Mesenchymal stem cell (in vitro differentiated cells and primary cell): ENCODE measurements at regions not wholly inside any gene's neighbourhood (a gene's known extent, or its start where the extent isn't known, plus 50 kb on each side); places are given as distances from the start of the nearest gene placed in this dataset.
A peak's percentile ranks its signal among the peaks of the same experiment; 100 is the strongest.

Source experiments
- DNase-seq: peaks from one replicate; pipeline ENCODE4 v3.0.0-alpha.2; 2013
- H2AFZ ChIP-seq: one replicate; pipeline ENCODE4 v1.6.1; 2013; ENCODE audit warnings: low read depth, mild to moderate bottlenecking, control low read depth, inconsistent platforms, low read length, moderate library complexity
- H2AK5ac ChIP-seq: 2 replicates; pipeline ENCODE4 v1.6.1; 2013; ENCODE audit warnings: low read length, moderate library complexity, mild to moderate bottlenecking, inconsistent platforms; ENCODE audit not compliant: severe bottlenecking
- H2BK120ac ChIP-seq: one replicate; pipeline ENCODE4 v1.6.1; 2013; ENCODE audit warnings: low read depth, mild to moderate bottlenecking, inconsistent platforms, low read length, moderate library complexity
- H2BK12ac ChIP-seq, 2 experiments: one replicate each; pipeline ENCODE4 v1.6.1; 2013; ENCODE audit warnings: inconsistent platforms in 2 of 2, low read length in 2 of 2, mild to moderate bottlenecking in 2 of 2, moderate library complexity in 2 of 2, control low read depth in 1 of 2
- H2BK15ac ChIP-seq: one replicate; pipeline ENCODE4 v1.6.1; 2013; ENCODE audit warnings: mild to moderate bottlenecking, low read depth, inconsistent platforms; ENCODE audit not compliant: poor library complexity, severe bottlenecking
- H2BK5ac ChIP-seq: 2 replicates; pipeline ENCODE4 v1.6.1; 2013; ENCODE audit warnings: low read depth, mild to moderate bottlenecking, low read length, control low read depth, inconsistent platforms; ENCODE audit not compliant: poor library complexity, severe bottlenecking
- H3K14ac ChIP-seq, 2 experiments: one replicate each; pipeline ENCODE4 v1.6.1; 2013; ENCODE audit warnings: inconsistent platforms in 2 of 2, low read length in 2 of 2, control low read depth in 1 of 2, mild to moderate bottlenecking in 1 of 2, moderate library complexity in 1 of 2
- H3K18ac ChIP-seq, 2 experiments: one replicate each; pipeline ENCODE4 v1.6.1; 2013; ENCODE audit warnings: inconsistent platforms in 2 of 2, low read length in 2 of 2, control low read depth in 1 of 2, low read depth in 1 of 2, mild to moderate bottlenecking in 1 of 2
- H3K23ac ChIP-seq, 2 experiments: one replicate each; pipeline ENCODE4 v1.6.1; 2013; ENCODE audit warnings: inconsistent platforms in 2 of 2, low read length in 2 of 2, mild to moderate bottlenecking in 2 of 2, moderate library complexity in 2 of 2, control low read depth in 1 of 2
- H3K27ac ChIP-seq: 2 replicates; pipeline ENCODE4 v1.5.1; 2013; ENCODE audit warnings: mild to moderate bottlenecking, moderate library complexity, low read length, control low read depth, inconsistent platforms; ENCODE audit not compliant: poor library complexity, severe bottlenecking
- H3K27me3 ChIP-seq, 2 experiments: 2 replicates each; pipeline versions ENCODE4 v1.6.1 to v1.7.0; 2013; ENCODE audit warnings: low read length in 2 of 2, mild to moderate bottlenecking in 2 of 2, moderate library complexity in 2 of 2, control low read depth in 1 of 2, inconsistent platforms in 1 of 2; ENCODE audit not compliant: control insufficient read depth in 1 of 2, insufficient read depth in 1 of 2
- H3K36me3 ChIP-seq, 2 experiments: 2 replicates each; pipeline versions ENCODE4 v1.6.1 to v1.7.0; 2013; ENCODE audit warnings: low read length in 2 of 2, control low read depth in 1 of 2, inconsistent platforms in 1 of 2, low read depth in 1 of 2, mild to moderate bottlenecking in 1 of 2; ENCODE audit not compliant: insufficient read depth in 2 of 2, control insufficient read depth in 1 of 2
- H3K4ac ChIP-seq, 2 experiments: one replicate each; pipeline ENCODE4 v1.6.1; 2013; ENCODE audit warnings: inconsistent platforms in 2 of 2, low read length in 2 of 2, mild to moderate bottlenecking in 2 of 2, moderate library complexity in 2 of 2, control low read depth in 1 of 2, low read depth in 1 of 2
- H3K4me1 ChIP-seq: 2 replicates; pipeline ENCODE4 v1.6.1; 2013; ENCODE audit warnings: low read depth, low read length, control low read depth; ENCODE audit not compliant: control insufficient read depth, insufficient read depth
- H3K4me2 ChIP-seq: 2 replicates; pipeline ENCODE4 v1.6.1; 2013; ENCODE audit warnings: low read length, mild to moderate bottlenecking, inconsistent platforms; ENCODE audit not compliant: poor library complexity, severe bottlenecking
- H3K4me3 ChIP-seq, 2 experiments: 2 replicates each; pipeline versions ENCODE4 v1.5.1 to v1.7.0; 2013; ENCODE audit warnings: low read length in 2 of 2, mild to moderate bottlenecking in 2 of 2, control low read depth in 1 of 2, low read depth in 1 of 2; ENCODE audit not compliant: insufficient read depth in 1 of 2
- H3K79me1 ChIP-seq: replicated peaks from 2 replicates; pipeline ENCODE4 v1.6.1; 2013; ENCODE audit warnings: mild to moderate bottlenecking, control low read depth, low read length, inconsistent platforms; ENCODE audit not compliant: poor library complexity, severe bottlenecking
- H3K9ac ChIP-seq: 2 replicates; pipeline ENCODE4 v1.7.0; 2013; ENCODE audit warnings: mild to moderate bottlenecking, low read length, moderate library complexity
- H3K9me3 ChIP-seq: 2 replicates; pipeline ENCODE4 v1.7.0; 2013; ENCODE audit warnings: mild to moderate bottlenecking, low read length; ENCODE audit not compliant: control insufficient read depth
- H4K8ac ChIP-seq: one replicate; pipeline ENCODE4 v1.6.1; 2013; ENCODE audit warnings: inconsistent platforms, mild to moderate bottlenecking, low read length, moderate library complexity
- H4K91ac ChIP-seq: one replicate; pipeline ENCODE4 v1.6.1; 2013; ENCODE audit warnings: mild to moderate bottlenecking, low read length, inconsistent platforms
- WGBS: methylation state at CpG from one replicate; pipeline ENCODE4 v1.1.7; 2013; ENCODE audit warnings: mixed read lengths; 5-methylcytosine and 5-hydroxymethylcytosine counted together

DNA sequence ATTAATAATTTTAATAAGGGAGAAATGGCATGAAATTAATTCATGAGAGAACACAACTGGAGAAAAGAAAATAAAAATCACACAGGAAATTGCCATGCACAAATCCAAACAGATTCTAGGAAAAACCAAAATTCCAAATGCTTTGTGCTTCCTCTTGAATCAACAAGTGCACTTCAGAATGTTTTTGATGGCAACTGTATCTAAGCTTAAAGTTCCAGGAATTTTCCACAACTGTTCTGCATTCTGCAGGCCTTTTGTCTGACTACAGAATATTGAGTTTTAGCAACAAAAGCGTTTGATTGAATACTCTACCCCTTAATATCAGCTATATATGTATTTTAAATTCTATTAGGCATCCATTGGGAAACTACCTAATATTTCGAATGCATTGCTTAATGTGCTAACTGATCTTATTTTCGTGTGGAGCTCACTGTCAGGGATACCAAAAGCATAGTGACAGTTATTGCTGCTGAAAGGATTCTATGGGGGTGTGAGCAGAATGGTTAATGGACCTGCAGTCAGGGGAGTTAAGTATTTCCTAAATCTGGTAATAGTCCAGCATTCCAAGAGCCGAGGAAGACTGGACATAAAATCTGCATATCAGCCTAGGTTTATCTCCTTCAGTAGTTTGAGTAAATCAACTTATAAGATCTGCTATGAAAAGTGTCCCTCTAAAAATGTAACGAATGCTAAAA is 482.7 kb upstream of the POU3F3 start:
- Histone ChIP-seq H3K36me3 (no peaks in the 10 kb centered on the region), H2BK5ac (no peak overlapping the region)

DNA sequence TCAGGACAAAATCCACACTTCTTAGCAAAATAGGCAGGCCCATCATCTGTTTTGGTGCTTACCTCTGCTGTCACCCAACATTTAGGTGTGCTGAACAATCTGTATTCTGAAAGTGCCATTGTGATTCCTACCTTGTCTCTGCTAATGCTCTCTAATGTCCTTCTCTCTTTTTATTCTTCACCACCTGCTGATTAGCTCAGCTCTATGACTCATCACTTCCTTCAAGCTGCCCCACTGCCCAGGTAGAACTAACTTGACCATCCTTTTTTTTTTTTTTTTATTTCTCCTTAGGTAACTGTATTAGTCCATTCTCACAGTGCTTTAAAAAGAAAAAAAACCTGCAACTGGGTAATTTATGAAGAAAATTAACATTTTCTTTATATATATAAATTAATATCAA is 478.7 kb upstream of the POU3F3 start:
- Histone ChIP-seq H3K9ac (no peak overlapping the region), H3K4ac (no peak overlapping the region), H2BK12ac (no peak overlapping the region), H3K27ac (no peak overlapping the region), H2BK120ac (no peak overlapping the region), H2AFZ (no peak overlapping the region), H3K4me2 (no peak overlapping the region), H4K91ac (no peak overlapping the region), H3K14ac (no peak overlapping the region), H3K79me1 (no peaks in the 10 kb centered on the region), H3K4me1 (peaks cover 1% of the 10 kb centered on the region), H2BK5ac (no peak overlapping the region), H3K36me3 (no peaks in the 10 kb centered on the region), H3K9me3 (no peaks in the 10 kb centered on the region), H3K4me3 (no peak overlapping the region), H2BK15ac (no peak overlapping the region), H3K18ac (no peak overlapping the region), H3K27me3 (no peaks in the 10 kb centered on the region), H3K23ac (no peak overlapping the region), H2AK5ac (no peak overlapping the region), H4K8ac (no peak overlapping the region)
- DNase-seq: no peak

More for the DNA sequence above, 482.7 kb upstream of the POU3F3 start:
- H2AFZ ChIP-seq: no peak overlapping the region
- H3K9me3 ChIP-seq: no peaks in the 10 kb centered on the region
- no peak overlapping the region for H2AK5ac ChIP-seq
- 57% methylated on average over 3 of the region's 5 CpGs for WGBS
- H3K4me1 ChIP-seq: no peaks in the 10 kb centered on the region
- no peak overlapping the region for H4K8ac ChIP-seq
- H3K27ac ChIP-seq: no peak overlapping the region
- no peak overlapping the region for H2BK15ac ChIP-seq
- no peak overlapping the region for H3K14ac ChIP-seq
- H3K23ac ChIP-seq: no peak overlapping the region
- no peak overlapping the region for H3K18ac ChIP-seq
- no peak overlapping the region for H3K4ac ChIP-seq
- H3K9ac ChIP-seq: no peak overlapping the region
- H2BK120ac ChIP-seq: no peak overlapping the region
- no peaks in the 10 kb centered on the region for H3K27me3 ChIP-seq
- no peaks in the 10 kb centered on the region for H3K79me1 ChIP-seq
- H3K4me3 ChIP-seq: no peak overlapping the region
- H2BK12ac ChIP-seq: no peak overlapping the region
- no peak for DNase-seq
- H3K4me2 ChIP-seq: no peak overlapping the region
- H4K91ac ChIP-seq: no peak overlapping the region

DNA sequence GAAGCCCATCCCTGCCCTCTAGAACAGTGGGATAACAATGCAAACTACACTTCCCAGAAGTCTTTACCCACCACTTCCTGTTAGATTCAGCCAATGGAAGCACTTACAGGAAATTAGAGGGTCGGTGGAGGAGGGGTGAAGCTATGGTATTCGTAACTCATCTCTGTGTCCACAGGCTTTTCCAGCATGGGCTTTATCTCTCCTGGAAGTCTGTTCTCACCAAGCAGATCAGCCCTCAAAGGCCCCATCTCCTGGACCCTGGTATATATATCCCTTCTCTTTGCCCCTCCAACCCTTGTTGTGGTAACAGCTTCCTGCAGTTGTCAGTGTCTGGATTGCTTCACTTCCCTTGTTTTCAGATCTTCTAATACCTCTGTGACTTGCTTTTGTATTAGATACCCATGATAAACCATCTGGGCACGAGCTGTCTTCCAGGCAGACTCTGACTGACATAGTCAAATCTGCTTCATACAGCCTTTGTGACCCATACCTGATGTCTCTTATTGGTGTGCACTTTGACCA is 475.0 kb upstream of the POU3F3 start:
- H3K4me3 ChIP-seq: peak overlapping the region in 1 of 2 experiments; percentile 68
- no peak overlapping the region for H2BK5ac ChIP-seq
- no peak overlapping the region for H2BK15ac ChIP-seq
- H2BK12ac ChIP-seq: no peak overlapping the region
- peak overlapping the region; percentile 34 for H3K27ac ChIP-seq
- DNase-seq: no peak
- H3K4me1 ChIP-seq: peaks cover 1% of the 10 kb centered on the region
- H2AK5ac ChIP-seq: no peak overlapping the region
- peak overlapping the region; percentile 55 for H3K4me2 ChIP-seq
- no peak overlapping the region for H3K4ac ChIP-seq
- H4K8ac ChIP-seq: no peak overlapping the region
- H3K9me3 ChIP-seq: no peaks in the 10 kb centered on the region
- H4K91ac ChIP-seq: no peak overlapping the region
- no peak overlapping the region for H3K14ac ChIP-seq
- no peak overlapping the region for H3K18ac ChIP-seq
- H3K79me1 ChIP-seq: no peaks in the 10 kb centered on the region
- H2BK120ac ChIP-seq: no peak overlapping the region
- H3K23ac ChIP-seq: no peak overlapping the region
- H3K36me3 ChIP-seq: no peaks in the 10 kb centered on the region
- WGBS: 8% methylated on average over 3 of the region's 3 CpGs
- H2AFZ ChIP-seq: no peak overlapping the region
- peak overlapping the region; percentile 64 for H3K9ac ChIP-seq
- H3K27me3 ChIP-seq: no peaks in the 10 kb centered on the region

DNA sequence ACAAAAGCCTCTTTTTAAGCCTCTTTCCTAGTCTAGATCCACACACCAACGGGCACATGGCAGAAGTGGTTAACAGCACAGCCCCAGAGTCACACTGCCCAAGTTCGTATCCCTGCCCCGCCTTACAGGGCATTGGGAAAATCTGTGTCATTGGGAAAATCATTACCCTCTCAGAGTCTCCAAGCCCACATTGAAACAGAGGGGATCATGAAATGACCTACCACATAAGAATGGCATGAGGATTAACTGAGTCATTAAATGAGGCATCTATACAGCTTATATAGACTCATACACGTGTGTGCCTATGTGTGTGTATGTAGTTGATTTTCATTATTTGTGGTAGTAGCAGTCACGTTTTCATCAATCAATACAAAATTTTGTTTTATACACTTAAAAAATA is 469.0 kb upstream of the POU3F3 start:
- no peak overlapping the region for H3K27ac ChIP-seq
- H3K23ac ChIP-seq: no peak overlapping the region
- H3K14ac ChIP-seq: no peak overlapping the region
- no peak overlapping the region for H3K9ac ChIP-seq
- no peak for DNase-seq
- no peak overlapping the region for H2AFZ ChIP-seq
- H3K4me2 ChIP-seq: no peak overlapping the region
- no peak overlapping the region for H4K8ac ChIP-seq
- no peak overlapping the region for H3K4me3 ChIP-seq
- no peaks in the 10 kb centered on the region for H3K27me3 ChIP-seq
- no peak overlapping the region for H3K4ac ChIP-seq
- H3K18ac ChIP-seq: no peak overlapping the region
- H3K4me1 ChIP-seq: no peaks in the 10 kb centered on the region
- H3K9me3 ChIP-seq: no peaks in the 10 kb centered on the region
- no peaks in the 10 kb centered on the region for H3K79me1 ChIP-seq
- H4K91ac ChIP-seq: no peak overlapping the region
- H2BK120ac ChIP-seq: no peak overlapping the region
- no peaks in the 10 kb centered on the region for H3K36me3 ChIP-seq
- no peak overlapping the region for H2BK12ac ChIP-seq
- no peak overlapping the region for H2BK15ac ChIP-seq
- H2BK5ac ChIP-seq: no peak overlapping the region
- 85% methylated on average over 3 of the region's 5 CpGs for WGBS
- no peak overlapping the region for H2AK5ac ChIP-seq
